SK-N-SH (cell line): ENCODE measurements at regions not wholly inside any gene's neighbourhood (a gene's known extent, or its start where the extent isn't known, plus 50 kb on each side); places are given as distances from the start of the nearest gene placed in this dataset.

Source experiments
- CTCF ChIA-PET: fragments of 300-600, 350-600 bp; formaldehyde crosslinking; extraction: SDS; loops from one replicate; lab custom pipeline; 2021; lab: Yijun Ruan, JAX
- POLR2A ChIA-PET: fragments of 350-600 bp; sonication (Branson Sonifier 250); formaldehyde crosslinking; extraction: SDS; loops from one replicate; lab custom pipeline; 2020; ENCODE audit warnings: antibody characterized with exemption, inconsistent platforms; lab: Yijun Ruan, JAX
- DNase-seq: peaks from one replicate; pipeline ENCODE4 v3.0.0; 2012
- H2AFZ ChIP-seq: fragments of 200-600 bp; sonication (generic); 2 replicates; pipeline ENCODE4 v1.8.1; 2016; ENCODE audit warnings: antibody characterized with exemption, mild to moderate bottlenecking, low read depth
- H3F3A ChIP-seq: fragments of 200-600 bp; sonication (generic); replicated peaks from 2 replicates; pipeline ENCODE3; 2016; ENCODE audit warnings: antibody characterized with exemption, mild to moderate bottlenecking; ENCODE audit not compliant: insufficient read depth
- H3K27ac ChIP-seq, 2 experiments: fragments of 200-500 bp in 1 of 2; fragments of 200-600 bp in 1 of 2; sonication (Bioruptor generic) in 1 of 2; sonication (generic), shearing (Covaris generic) in 1 of 2; 2 replicates each; pipeline versions ENCODE4 v1.5.1 to v1.6.1; 2014 to 2016; ENCODE audit warnings: low read depth in 2 of 2, inconsistent platforms in 1 of 2, low read length in 1 of 2, mild to moderate bottlenecking in 1 of 2, mixed read lengths in 1 of 2
- H3K27me3 ChIP-seq: fragments of 200-600 bp; sonication (generic), shearing (Covaris generic); 2 replicates; pipeline ENCODE4 v1.6.1; 2016; ENCODE audit warnings: mixed run types; ENCODE audit not compliant: insufficient read depth
- H3K36me3 ChIP-seq, 2 experiments: fragments of 200-500 bp in 1 of 2; fragments of 200-600 bp in 1 of 2; sonication (Bioruptor generic) in 1 of 2; sonication (generic) in 1 of 2; replicated peaks in 1 of 2; 2 replicates each; pipeline versions ENCODE3 to v1.5.1; 2014 to 2016; ENCODE audit warnings: low read length in 1 of 2, mild to moderate bottlenecking in 1 of 2; ENCODE audit not compliant: insufficient read depth in 2 of 2, control insufficient read depth in 1 of 2
- H3K4me1 ChIP-seq, 2 experiments: fragments of 200-500 bp in 1 of 2; fragments of 200-600 bp in 1 of 2; sonication (Bioruptor generic) in 1 of 2; sonication (generic), shearing (Covaris generic) in 1 of 2; 2 replicates each; pipeline versions ENCODE4 v1.5.1 to v1.6.1; 2014 to 2016; ENCODE audit warnings: low read depth in 1 of 2, low read length in 1 of 2, mixed run types in 1 of 2; ENCODE audit not compliant: insufficient read depth in 2 of 2, control insufficient read depth in 1 of 2
- H3K4me2 ChIP-seq: fragments of 200-600 bp; sonication (generic), shearing (Covaris generic); 2 replicates; pipeline ENCODE4 v1.6.1; 2017; ENCODE audit warnings: mixed run types
- H3K4me3 ChIP-seq, 2 experiments: fragments of 200-500 bp in 1 of 2; fragments of 200-600 bp in 1 of 2; sonication (Bioruptor generic) in 1 of 2; sonication (generic), shearing (Covaris generic) in 1 of 2; 2 replicates each; pipeline versions ENCODE4 v1.5.1 to v1.8.1; 2014 to 2016; ENCODE audit warnings: low read depth in 2 of 2, inconsistent platforms in 1 of 2, low read length in 1 of 2, mild to moderate bottlenecking in 1 of 2, mixed read lengths in 1 of 2, moderate library complexity in 1 of 2
- H3K79me2 ChIP-seq: fragments of 200-600 bp; sonication (generic); 2 replicates; pipeline ENCODE4 v1.8.1; 2017; ENCODE audit warnings: mild to moderate bottlenecking; ENCODE audit not compliant: insufficient read depth
- H3K9ac ChIP-seq: fragments of 200-600 bp; sonication (generic); 2 replicates; pipeline ENCODE4 v1.6.1; 2017; ENCODE audit warnings: mixed run types
- H3K9me2 ChIP-seq: fragments of 200-600 bp; sonication (generic); 2 replicates; pipeline ENCODE4 v1.6.1; 2017; ENCODE audit warnings: mixed run types
- H3K9me3 ChIP-seq: fragments of 200-600 bp; sonication (generic); 2 replicates; pipeline ENCODE4 v1.6.1; 2017; ENCODE audit warnings: mixed run types, mild to moderate bottlenecking, moderate library complexity
- H4K20me1 ChIP-seq: fragments of 200-600 bp; sonication (generic); 2 replicates; pipeline ENCODE4 v1.6.1; 2017; ENCODE audit warnings: mild to moderate bottlenecking, mixed run types; ENCODE audit not compliant: insufficient read depth
- ELF1 ChIP-seq: IDR thresholded peaks from 2 replicates; pipeline ENCODE4 v1.4.0; 2012
- EP300 ChIP-seq, 2 experiments: IDR thresholded peaks; 2 replicates each; pipeline versions ENCODE4 v1.4.0 to v1.6.1; 2012; ENCODE audit warnings: borderline replicate concordance in 1 of 2, low read depth in 1 of 2, low read length in 1 of 2
- EZH2phosphoT487 ChIP-seq: fragments of 200-600 bp; sonication (generic); IDR thresholded peaks from 2 replicates; pipeline ENCODE4 v1.6.1; 2017; ENCODE audit warnings: low read depth, mixed run types, mild to moderate bottlenecking, antibody characterized with exemption, moderate library complexity, borderline replicate concordance
- FOXJ3 ChIP-seq: sonication (generic); formaldehyde crosslinking; IDR thresholded peaks from 2 replicates; pipeline ENCODE4 v1.5.1; 2020; ENCODE audit warnings: mild to moderate bottlenecking, missing genetic modification reagents
- JUND ChIP-seq: IDR thresholded peaks from 2 replicates; pipeline ENCODE4 v1.4.0; 2012
- MXI1 ChIP-seq: IDR thresholded peaks from 2 replicates; pipeline ENCODE4 v1.6.1; 2012; ENCODE audit warnings: mild to moderate bottlenecking, low read depth, low read length, improper control_type of control experiment
- NFIC ChIP-seq: IDR thresholded peaks from 2 replicates; pipeline ENCODE4 v1.4.0; 2012; ENCODE audit warnings: borderline replicate concordance
- POLR2AphosphoS5 ChIP-seq: IDR thresholded peaks from 2 replicates; pipeline ENCODE4 v1.6.1; 2012; ENCODE audit warnings: low read depth, low read length
- RAD21 ChIP-seq: IDR thresholded peaks from 2 replicates; pipeline ENCODE4 v1.6.1; 2012; ENCODE audit warnings: mild to moderate bottlenecking, low read length
- RCOR1 ChIP-seq: fragments of 150-350 bp; IDR thresholded peaks from 2 replicates; pipeline ENCODE4 v1.6.1; 2017; ENCODE audit warnings: antibody characterized with exemption, low read length
- RFX5 ChIP-seq: IDR thresholded peaks from 2 replicates; pipeline ENCODE4 v1.6.1; 2012; ENCODE audit warnings: mild to moderate bottlenecking, improper control_type of control experiment, low read length
- SMC3 ChIP-seq: IDR thresholded peaks from 2 replicates; pipeline ENCODE4 v1.6.1; 2012; ENCODE audit warnings: low read depth, low read length, improper control_type of control experiment
- TAF1 ChIP-seq: IDR thresholded peaks from 2 replicates; pipeline ENCODE4 v1.6.1; 2012; ENCODE audit warnings: low read depth, mild to moderate bottlenecking, low read length, moderate library complexity, borderline replicate concordance
- TEAD4 ChIP-seq: IDR thresholded peaks from 2 replicates; pipeline ENCODE4 v1.4.0; 2012; ENCODE audit warnings: mild to moderate bottlenecking, borderline replicate concordance; ENCODE audit not compliant: insufficient read depth
- YY1 ChIP-seq: IDR thresholded peaks from 2 replicates; pipeline ENCODE4 v1.4.0; 2012; ENCODE audit warnings: low read depth, mild to moderate bottlenecking
- WGBS: methylation state at CpG from one replicate; pipeline ENCODE4 v1.1.6; 2017; ENCODE audit warnings: low lambda C conversion rate; 5-methylcytosine and 5-hydroxymethylcytosine counted together
- TF ChIP-seq, protein P1 (sequence below): IDR thresholded peaks from 2 replicates; pipeline ENCODE4 v1.4.0; 2012; ENCODE audit warnings: low read depth, borderline replicate concordance
- TF ChIP-seq, protein P2 (sequence below): IDR thresholded peaks from 2 replicates; pipeline ENCODE4 v1.4.0; 2012; ENCODE audit warnings: low read depth, borderline replicate concordance
- TF ChIP-seq, protein P3 (sequence below): IDR thresholded peaks from 2 replicates; pipeline ENCODE4; 2012
- TF ChIP-seq, protein P4 (sequence below): fragments of 150-350 bp; IDR thresholded peaks from 2 replicates; pipeline ENCODE4 v1.6.1; 2017; ENCODE audit warnings: antibody characterized with exemption, low read length, low read depth, borderline replicate concordance
- TF ChIP-seq, protein P5 (sequence below): fragments of 150-350 bp; IDR thresholded peaks from 2 replicates; pipeline ENCODE4 v1.6.1; 2016; ENCODE audit warnings: mild to moderate bottlenecking, low read depth, low read length

DNA sequence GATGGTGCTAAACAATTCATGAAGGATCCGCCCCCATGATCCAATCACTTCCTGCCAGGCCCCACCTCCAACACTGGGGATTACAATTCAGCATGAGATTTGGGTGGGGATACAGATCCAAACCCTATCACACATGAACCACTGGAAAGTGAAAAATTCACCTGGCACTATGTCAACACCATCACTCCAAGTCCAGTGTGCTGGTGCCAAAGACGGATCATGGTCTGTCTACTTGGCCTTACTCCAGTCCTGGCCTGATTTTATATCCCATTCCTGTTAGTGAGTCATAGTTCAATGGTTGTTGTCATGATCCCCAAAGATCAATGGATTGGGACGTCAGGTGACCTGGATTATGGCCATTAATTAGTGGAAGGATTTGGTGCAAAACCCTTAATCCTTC is 147.4 kb upstream of the RPS23 start:
- no peak overlapping the region for H2AFZ ChIP-seq
- no peak overlapping the region for H3K4me2 ChIP-seq
- no peaks in the 10 kb centered on the region for H3K9me2 ChIP-seq
- POLR2A ChIA-PET = no interaction called here
- no peaks in the 10 kb centered on the region for H3K9me3 ChIP-seq
- H3K4me1 ChIP-seq = peaks cover 0 to 6% of the 10 kb centered on the region in 2 experiments; a peak in 1 of 4 replicates
- H3F3A ChIP-seq = peaks cover 6% of the 10 kb centered on the region
- no peak overlapping the region for H3K4me3 ChIP-seq
- H3K27ac ChIP-seq = no peak overlapping the region
- no peaks in the 10 kb centered on the region for H3K79me2 ChIP-seq
- TF ChIP-seq, protein P1, sequence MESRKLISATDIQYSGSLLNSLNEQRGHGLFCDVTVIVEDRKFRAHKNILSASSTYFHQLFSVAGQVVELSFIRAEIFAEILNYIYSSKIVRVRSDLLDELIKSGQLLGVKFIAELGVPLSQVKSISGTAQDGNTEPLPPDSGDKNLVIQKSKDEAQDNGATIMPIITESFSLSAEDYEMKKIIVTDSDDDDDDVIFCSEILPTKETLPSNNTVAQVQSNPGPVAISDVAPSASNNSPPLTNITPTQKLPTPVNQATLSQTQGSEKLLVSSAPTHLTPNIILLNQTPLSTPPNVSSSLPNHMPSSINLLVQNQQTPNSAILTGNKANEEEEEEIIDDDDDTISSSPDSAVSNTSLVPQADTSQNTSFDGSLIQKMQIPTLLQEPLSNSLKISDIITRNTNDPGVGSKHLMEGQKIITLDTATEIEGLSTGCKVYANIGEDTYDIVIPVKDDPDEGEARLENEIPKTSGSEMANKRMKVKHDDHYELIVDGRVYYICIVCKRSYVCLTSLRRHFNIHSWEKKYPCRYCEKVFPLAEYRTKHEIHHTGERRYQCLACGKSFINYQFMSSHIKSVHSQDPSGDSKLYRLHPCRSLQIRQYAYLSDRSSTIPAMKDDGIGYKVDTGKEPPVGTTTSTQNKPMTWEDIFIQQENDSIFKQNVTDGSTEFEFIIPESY = no peak
- TF ChIP-seq, protein P2, sequence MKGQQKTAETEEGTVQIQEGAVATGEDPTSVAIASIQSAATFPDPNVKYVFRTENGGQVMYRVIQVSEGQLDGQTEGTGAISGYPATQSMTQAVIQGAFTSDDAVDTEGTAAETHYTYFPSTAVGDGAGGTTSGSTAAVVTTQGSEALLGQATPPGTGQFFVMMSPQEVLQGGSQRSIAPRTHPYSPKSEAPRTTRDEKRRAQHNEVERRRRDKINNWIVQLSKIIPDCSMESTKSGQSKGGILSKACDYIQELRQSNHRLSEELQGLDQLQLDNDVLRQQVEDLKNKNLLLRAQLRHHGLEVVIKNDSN = no peak
- TF ChIP-seq NFIC (no peak), JUND (no peak), FOXJ3 (no peak), RCOR1 (no peak), TEAD4 (no peak), YY1 (no peak), ELF1 (no peak), POLR2AphosphoS5 (no peak), EZH2phosphoT487 (no peak), SMC3 (no peak), RAD21 (no peak), EP300 (IDR thresholded peaks at IDR 0.05; ENCODE audit: borderline replicate concordance in 1 of 2, low read depth in 1 of 2, low read length in 1 of 2) (no peak), MXI1 (no peak), TAF1 (no peak), RFX5 (no peak)
- TF ChIP-seq, protein P3, sequence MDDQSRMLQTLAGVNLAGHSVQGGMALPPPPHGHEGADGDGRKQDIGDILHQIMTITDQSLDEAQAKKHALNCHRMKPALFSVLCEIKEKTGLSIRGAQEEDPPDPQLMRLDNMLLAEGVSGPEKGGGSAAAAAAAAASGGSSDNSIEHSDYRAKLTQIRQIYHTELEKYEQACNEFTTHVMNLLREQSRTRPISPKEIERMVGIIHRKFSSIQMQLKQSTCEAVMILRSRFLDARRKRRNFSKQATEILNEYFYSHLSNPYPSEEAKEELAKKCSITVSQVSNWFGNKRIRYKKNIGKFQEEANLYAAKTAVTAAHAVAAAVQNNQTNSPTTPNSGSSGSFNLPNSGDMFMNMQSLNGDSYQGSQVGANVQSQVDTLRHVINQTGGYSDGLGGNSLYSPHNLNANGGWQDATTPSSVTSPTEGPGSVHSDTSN = no peak
- TF ChIP-seq, protein P4, sequence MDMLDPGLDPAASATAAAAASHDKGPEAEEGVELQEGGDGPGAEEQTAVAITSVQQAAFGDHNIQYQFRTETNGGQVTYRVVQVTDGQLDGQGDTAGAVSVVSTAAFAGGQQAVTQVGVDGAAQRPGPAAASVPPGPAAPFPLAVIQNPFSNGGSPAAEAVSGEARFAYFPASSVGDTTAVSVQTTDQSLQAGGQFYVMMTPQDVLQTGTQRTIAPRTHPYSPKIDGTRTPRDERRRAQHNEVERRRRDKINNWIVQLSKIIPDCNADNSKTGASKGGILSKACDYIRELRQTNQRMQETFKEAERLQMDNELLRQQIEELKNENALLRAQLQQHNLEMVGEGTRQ = no peak
- TF ChIP-seq, protein P5, sequence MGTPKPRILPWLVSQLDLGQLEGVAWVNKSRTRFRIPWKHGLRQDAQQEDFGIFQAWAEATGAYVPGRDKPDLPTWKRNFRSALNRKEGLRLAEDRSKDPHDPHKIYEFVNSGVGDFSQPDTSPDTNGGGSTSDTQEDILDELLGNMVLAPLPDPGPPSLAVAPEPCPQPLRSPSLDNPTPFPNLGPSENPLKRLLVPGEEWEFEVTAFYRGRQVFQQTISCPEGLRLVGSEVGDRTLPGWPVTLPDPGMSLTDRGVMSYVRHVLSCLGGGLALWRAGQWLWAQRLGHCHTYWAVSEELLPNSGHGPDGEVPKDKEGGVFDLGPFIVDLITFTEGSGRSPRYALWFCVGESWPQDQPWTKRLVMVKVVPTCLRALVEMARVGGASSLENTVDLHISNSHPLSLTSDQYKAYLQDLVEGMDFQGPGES = no peak
- TF ChIP-seq, all 33 proteins: peak for 0
- Histone ChIP-seq H3K9ac (no peak overlapping the region), H3K27me3 (no peaks in the 10 kb centered on the region), H3K36me3 (no peaks in the 10 kb centered on the region), H4K20me1 (no peaks in the 10 kb centered on the region)
- no peak for DNase-seq
- 77% methylated on average over 3 of the region's 3 CpGs for WGBS
- CTCF ChIA-PET = no interaction called here
